AG08395 (cell line): ENCODE measurements at regions not wholly inside any gene's neighbourhood (a gene's known extent, or its start where the extent isn't known, plus 50 kb on each side); places are given as distances from the start of the nearest gene placed in this dataset.

ENCODE experiments used
- DNase-seq: peaks from one replicate; pipeline ENCODE4 v3.0.0; 2012; ENCODE audit warnings: mixed read lengths, low spot score

DNA sequence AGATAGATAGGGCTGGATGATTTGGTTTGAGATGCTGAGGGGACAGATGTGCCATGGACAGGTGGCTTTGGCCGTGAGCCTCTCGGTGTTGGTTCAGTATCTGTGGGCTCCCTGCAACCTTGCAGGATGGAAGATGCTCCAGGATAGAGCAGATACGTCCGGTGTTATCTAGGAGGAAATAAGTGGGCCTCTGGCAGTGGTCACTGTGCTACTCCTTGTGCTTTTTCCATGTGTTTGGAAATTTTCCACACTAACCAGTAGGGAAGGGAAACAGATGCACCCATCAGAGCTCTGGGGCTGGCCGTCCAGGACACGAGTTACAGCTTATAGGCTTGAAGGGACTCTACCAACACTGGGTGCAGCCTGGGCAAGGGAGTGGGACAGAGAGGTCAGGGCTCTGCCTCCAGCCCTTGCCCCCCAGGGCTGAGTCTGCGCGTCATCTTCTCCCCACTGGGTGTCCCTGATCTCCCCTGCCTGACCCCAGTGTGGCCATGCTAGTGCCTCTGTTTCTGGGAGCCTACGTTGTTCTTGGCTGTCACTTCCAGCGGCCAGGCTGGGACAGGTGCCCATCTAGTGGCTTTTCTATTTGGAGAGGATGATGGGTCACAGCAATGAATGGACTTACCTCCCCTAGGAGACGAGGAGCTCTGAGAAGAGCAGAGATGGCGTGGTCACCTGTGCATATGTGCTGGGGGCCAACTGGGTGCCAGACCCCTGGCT lies 166.9 kb downstream of the SEC14L1 start:
- no peak for DNase-seq

DNA sequence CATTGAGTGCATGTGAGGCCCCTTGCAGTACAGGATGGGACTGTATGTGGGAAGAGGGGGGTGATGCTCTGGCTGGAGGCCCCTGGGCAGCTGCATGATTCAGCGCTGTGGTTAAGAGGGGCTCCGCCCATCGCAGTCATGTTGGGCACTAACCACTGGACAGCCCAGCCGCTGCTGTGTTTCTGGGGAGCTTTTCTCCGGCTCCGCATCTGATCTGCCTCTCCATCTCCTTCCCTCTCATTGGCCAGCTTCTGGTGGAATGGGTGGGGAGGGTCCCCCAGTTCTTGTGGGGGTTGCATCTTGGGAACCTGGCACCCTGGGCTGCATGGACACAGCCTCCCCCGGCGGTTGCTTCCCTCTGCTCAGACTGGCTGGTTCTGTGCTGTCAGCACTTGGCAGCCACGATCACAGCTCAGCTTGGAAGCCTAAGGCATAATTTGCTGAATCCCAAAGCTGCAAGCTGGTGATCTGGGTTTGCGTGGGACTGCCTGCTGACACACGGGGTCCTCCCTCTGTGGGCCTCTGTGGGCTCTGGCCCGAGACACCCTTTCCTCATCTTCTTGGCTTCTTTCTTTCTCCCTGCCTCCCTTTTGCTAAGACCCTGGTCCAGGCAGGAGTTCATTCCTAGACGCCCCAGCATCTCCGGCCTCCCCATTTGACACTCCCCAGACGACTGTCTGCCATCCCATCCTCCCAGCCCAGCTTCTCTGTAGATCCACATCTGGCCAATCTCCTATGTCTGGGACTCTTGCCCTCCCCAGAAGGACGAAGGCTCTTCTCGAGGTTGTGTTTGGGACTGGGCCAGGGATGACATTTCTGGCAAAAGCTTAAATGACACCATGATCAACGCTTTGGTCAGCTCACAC lies 168.3 kb downstream of the SEC14L1 start:
- peak; percentile 88 for DNase-seq

DNA sequence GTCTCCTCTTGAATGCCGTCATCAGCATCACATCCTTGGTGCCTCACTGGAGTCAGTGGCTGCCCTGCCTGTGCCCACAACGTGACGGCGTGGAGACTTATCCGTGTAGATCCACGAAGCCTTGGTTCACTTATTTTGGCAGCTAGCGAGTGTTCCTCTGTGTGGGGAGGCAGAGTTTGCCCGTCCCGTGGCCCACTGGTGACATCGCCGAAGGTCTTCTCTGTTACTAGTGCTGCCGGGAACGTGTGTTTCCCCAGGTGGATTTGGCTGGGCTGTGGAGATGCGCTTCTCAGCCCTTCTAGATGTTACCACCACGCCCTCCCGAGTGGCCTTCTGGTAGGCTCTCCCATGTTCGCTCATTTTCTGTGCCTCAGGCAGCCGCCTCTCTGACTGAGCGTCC lies 169.6 kb downstream of the SEC14L1 start:
- DNase-seq = no peak

GRCh38 chr17:77311371-77311981 lies 170.7 kb downstream of the SEC14L1 start:
- no peak for DNase-seq

- DNase-seq = no peak
Measured at GRCh38 chr17:77312061-77312701, 171.4 kb downstream of the SEC14L1 start.

DNA sequence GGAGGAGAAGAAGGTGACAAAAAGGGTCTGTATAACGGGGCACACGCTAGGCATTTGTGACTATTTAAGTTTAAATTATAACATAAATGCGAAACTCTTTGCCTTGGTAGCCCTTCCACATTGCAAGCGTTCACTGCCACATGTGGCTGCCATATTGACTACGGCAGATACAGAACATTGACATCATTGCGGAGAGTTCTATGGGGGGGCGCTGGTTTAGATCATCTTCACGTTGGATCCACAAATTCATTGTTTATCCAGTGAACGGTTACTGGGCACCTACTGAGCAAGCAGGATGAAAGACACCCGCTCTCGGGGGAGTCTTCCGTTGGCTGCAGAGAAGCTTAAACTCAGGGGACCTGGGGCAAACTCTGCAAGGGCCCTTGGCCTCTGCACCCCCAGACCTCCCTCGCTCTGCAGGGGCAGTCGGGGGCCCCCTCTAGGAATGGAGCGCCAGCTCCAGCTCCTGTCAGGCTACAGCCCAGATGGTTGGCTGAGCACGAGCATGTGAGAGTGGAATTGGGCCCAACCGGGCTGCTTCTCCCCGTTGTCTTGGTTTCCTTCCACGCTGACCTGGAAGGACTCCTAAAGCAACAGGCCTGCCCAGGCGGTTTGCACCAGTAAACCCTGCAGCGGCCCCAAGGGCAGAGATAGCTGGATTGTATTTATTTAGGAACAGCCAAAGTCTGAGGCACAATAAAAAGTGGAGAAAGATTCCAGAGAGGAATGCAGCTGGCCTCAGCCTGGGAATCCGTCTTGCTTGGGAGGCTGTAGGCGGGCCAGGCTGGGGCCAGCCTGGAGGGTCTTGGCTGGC lies 172.2 kb downstream of the SEC14L1 start:
- DNase-seq = peak; percentile 79

- no peak for DNase-seq
Measured at GRCh38 chr17:77313831-77314230, 173.1 kb downstream of the SEC14L1 start.

GRCh38 chr17:77314601-77315000 lies 173.8 kb downstream of the SEC14L1 start:
- no peak for DNase-seq

GRCh38 chr17:77315010-77315409 lies 174.2 kb downstream of the SEC14L1 start:
- DNase-seq = no peak

DNA sequence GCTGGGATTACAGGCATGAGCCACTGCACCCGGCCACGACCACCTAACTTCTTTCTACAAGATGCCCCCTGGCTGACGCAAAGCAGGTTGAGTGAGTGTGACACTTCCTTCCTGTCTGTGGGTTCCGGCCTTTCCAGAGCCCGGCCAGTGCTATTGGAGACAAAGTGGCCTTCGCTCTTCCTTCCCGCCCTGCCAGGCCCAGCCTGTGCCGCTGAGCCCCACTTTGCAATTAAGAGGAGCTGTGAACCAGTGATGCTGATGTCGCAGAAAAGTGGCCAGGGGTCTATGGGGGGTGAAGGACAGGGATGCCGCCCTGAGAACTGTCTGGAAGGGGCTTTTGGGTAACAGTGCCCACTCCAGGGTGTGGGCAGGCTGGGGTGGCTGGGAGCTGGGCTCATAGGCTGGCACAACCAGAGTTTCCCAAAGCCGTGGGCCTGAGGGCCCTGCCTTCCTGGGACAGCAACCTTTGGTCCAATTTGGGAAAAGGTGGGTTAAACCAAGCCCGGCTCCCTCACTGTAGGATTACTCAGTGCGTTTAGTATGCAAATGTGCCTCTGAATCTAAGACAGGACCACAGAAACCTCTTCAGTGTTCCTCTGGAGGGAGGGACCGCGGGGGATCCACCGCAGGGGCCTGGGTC lies 174.9 kb downstream of the SEC14L1 start:
- no peak for DNase-seq

GRCh38 chr17:77316191-77316641 lies 175.4 kb downstream of the SEC14L1 start:
- peak; percentile 47 for DNase-seq

DNA sequence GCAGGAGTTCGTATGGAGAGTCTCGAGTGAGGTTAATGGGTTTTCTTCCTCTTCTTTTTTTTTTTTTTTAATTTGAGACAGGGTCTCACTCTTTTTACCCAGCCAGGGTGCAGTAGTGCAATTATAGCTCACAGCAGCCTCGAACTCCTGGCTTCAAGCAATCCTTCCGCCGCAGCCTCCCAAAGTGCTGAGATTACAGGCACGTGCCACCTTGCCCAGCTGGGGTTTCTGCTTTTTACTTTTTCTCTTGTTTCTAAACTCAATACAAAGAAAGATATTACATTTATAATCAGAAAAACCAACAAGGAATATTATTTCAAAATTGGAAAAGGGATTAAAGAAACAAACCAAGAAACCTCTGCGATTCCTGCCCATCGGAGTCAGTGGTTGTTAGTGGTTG lies 175.9 kb downstream of the SEC14L1 start:
- no peak for DNase-seq

- no peak for DNase-seq
Measured at GRCh38 chr17:77317091-77317750, 176.5 kb downstream of the SEC14L1 start.

GRCh38 chr17:77318021-77318420 lies 177.3 kb downstream of the SEC14L1 start:
- no peak for DNase-seq

GRCh38 chr17:77318491-77319210 lies 177.9 kb downstream of the SEC14L1 start:
- peak; percentile 24 for DNase-seq

DNA sequence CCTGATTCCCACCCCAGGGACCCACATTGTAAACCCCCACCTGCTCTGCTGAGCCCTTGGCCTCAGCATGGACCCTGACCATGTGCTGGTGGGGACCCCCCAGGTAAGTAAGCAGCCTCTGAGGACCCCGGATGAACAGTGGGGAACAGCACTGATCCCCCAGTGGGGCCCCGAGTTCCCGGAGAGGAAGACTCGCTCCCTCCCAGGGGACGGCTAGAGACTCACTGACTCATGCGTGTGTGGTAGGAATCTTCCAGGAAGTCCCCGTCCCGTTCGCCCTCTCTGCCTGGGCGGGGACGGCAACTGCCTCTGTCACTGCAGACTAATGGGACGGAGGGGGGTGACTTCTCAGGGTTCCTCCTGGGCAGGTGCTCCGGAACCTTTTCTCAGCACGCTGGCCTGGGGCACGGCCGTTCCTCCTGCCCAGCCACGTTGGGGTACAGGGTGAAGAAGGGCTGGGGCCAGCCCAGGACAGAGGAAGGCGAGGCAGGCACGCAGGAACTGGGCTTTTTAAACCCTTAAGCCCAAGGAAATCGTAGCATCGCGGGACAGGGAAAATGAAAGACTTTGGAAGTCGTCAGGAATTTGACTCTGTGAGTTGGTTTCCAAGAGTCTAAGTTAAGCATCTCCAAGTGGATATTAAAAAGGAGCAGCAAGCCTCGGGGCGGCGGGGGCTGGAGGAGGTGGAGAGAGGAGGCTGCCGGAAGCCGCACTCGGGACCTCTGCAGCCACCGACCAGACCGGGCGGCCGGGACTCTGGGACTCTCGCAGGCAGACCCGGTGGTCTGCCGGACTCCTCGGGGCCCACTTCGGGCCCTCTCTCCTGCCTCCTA lies 178.7 kb downstream of the SEC14L1 start:
- DNase-seq = peak; percentile 86

DNA sequence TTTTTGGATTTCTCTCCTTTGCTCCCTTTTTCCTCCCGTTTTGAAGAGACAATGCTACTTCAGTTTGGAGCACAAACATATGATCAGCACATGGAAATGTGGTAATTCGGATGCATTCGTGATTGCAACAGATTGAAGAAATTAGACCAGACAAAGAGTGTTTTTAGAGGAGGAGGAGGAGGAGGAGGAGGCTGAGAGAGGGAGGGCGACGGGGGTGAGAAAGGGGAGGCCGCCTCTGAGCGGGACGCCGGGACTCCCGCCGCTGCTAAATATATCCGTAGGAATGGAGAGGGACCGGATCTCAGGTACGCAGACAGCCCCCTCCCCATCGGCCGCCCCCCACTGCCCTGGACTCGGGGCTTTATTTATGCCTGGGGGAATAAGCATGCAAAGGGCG lies 179.3 kb downstream of the SEC14L1 start:
- peak; percentile 30 for DNase-seq

DNA sequence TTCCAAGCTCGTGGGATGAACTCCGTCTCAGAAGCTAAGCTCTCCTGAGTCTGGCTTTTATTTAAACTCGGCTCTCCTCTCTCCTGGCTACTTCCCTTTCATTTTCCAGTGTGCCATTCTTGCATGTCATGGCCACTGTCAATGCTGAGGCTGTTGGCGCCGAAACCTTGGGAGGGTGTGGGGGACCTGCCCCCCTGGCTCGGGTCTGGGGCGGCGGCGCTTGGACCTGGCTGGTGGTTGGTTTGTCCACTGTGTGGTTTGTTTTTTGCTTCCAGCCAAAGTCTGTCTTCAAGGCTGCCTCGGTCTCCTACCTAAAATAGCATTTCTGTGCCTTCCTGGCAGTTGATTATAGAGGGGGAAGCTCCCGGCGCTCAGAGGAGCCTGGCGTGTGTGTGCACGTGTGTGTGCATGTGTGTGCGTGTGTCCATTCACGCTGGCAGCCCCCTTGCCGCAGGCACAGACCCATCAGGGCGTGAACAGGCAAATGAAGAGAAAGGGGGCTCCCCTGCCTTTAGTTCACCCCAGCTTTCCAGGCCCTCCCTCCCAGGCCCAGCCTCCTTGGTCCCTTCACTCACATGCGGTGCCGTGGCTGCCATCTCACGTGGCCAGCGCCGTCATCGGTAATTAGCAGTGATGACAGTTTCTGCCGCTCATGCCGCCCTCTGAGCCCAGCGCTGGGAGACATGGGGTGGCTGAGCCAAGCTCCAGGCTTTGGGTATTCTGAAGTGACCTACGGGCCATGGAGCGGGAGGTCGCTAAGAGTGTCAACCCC lies 179.9 kb downstream of the SEC14L1 start:
- DNase-seq = peak; percentile 27
